Activated T-cell treated with anti-CD3 and anti-CD28 coated beads for 1 hour (primary cell): ENCODE measurements at regions not wholly inside any gene's neighbourhood (a gene's known extent, or its start where the extent isn't known, plus 50 kb on each side); places are given as distances from the start of the nearest gene placed in this dataset.
"Not testable (repeated sequence)": the region's sequence is repeated elsewhere in the genome, so short reads cannot be mapped to it uniquely, and the experiment has no call there.

Experiments used
- DNase-seq: peaks from one replicate; pipeline ENCODE4 v3.0.0-alpha.2; 2020; ENCODE audit warnings: low read depth

DNA sequence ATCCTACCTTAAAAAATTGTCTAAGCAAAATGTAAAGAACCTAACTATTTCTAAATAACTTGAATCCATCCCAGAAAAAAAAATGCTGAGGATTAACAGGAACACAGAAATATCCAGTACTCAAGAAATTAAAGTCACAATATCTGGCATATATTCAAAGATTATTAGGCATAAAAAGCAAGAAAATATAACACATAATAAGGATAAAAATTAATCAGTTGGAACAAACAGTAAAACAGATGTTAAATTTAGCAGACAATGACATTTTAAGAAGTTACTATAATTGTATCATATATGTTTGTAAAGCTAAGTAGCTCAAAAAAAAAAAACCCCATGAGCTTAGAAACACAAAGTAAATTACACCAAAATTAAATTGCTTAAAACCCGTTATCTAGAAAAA lies 427.4 kb upstream of the GYPC start:
- DNase-seq = no peak

DNA sequence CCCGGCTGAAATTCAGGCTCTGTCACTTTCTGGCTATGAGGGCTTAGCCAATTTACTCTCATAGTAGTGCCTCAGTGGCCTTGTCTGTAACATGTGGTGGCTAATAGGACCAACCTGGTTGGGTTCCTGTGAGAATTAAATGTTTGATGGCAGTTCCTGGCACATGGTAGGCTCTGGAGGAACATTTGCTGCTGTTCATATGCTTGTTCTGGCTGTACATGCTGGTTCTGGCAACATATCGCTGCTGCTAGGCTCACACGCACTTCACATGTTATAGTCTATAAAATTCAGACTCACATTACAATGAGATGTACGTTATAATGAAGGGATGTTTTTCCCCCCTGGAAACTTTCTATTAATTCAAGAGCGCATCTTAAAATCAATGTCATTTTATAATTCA lies 417.7 kb upstream of the GYPC start:
- DNase-seq = no peak

DNA sequence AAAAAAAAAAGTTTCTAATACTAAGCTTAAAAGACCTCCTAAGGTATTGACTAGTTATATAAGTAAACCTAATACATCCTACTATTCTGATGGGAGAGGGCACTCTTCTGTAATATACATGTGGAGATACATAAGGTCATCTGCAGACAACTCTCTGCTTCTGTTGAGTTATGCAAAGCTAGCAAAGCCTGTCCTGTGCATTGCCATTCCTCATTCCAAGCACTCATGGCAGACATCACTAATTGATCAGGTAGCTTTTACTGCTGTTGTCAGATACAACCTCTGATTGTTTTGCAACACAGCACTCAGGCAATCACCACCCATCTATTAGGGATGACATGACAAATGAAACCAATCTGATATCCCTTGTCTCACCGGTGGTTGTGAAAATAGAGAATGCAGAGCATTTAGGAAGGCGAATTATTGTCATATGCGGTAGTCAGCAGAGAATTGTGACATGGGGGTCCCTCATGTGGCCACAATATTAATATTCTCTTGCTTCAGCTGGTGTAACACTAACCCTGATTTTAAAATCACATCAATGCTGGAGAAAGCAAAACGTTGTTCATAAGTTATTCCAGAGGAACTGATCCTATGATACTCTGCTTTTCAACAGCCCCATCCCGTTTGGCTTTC lies 416.5 kb upstream of the GYPC start:
- no peak for DNase-seq

DNA sequence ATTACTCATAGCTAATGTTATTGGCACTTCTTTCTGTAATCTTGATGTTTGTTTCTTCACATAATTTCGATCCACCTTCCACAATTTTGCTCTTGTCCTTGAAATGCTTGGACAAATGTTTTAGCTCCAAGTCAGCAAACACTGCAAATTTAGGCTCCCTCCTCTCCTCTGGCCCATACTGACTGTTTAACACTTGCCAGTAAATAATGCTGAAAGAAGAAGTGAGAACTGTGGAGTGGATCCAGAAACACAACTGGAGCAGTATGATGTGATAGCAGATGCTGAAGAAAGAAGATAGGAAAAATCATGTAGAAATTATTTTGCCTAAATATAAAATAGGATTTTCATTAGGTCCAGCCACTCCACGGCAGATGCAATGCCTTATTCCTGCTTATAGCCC lies 415.0 kb upstream of the GYPC start:
- no peak for DNase-seq

DNA sequence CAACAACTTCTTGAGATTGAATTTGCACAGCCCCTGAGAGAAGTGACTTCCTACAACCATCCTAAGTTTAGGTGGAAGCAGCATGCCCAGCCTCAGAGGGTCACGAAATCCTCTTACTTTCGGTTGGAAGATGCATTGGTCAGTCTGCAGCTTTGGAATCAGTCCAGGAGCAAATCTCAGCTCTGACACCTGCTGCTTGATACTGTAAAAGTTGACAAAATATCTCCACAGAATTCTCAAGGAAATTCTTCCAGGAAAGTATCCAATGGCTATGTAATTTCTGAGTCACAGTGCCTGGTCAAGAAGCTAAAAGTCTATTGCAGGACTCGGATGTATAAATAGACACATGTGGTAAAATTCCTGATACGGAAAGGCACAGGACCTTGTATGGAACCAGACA lies 414.5 kb upstream of the GYPC start:
- DNase-seq = no peak

DNA sequence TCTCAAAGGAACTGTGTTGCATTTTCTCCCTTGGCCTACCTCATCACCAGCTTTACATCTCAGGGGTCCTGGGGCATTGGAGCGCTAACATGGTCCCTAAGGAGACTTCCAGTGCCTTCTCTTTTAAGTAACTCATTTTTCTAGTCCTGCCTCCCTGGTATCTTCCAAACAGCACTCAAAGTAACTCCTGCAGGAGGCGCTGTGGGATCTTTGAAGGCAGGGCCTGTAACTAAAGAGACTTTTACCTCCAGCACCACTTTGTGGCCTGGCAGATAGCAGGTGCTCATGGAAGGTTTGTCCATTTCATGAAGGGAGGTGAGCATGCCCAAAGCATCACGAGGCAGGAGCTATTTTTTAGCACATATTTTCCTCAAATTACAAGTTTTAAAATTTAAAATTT lies 411.0 kb upstream of the GYPC start:
- DNase-seq = no peak

DNA sequence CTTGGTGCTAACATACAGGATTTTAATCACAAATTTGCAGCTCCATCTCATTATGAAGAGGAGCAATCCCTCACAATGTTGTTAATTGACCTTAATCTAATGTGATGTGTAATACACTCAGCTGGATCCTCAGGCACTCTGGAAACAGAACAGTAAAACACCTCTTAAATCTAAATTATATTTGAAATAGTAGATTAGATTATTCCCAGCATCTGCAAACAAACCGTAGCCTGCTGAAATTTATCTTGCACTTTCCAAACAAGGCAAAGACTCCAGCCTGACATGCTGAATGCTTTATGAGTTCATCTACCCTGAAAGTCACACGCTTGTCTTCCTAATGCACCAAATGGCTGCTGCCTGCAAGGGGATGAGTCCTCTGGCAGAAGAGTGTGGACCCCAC lies 402.3 kb upstream of the GYPC start:
- DNase-seq = no peak

DNA sequence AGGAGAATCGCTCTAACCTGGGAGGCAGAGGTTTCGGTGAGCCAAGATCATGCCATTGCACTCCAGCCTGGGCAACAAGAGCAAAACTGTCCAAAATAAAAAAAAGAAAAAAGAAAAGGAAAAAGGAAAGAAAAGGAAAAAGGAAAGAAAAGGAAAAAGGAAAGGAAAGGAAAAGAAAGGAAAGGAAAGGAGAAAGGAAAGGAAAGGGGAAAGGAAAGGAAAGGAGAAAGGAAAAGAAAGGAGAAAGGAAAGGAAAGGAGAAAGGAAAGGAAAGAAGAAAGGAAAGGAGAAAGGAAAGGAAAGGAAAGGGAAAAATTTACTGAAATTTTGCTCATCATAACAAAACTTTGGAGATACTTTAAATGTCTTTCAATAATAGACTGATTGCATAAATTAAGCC lies 391.3 kb upstream of the GYPC start:
- DNase-seq = no peak

DNA sequence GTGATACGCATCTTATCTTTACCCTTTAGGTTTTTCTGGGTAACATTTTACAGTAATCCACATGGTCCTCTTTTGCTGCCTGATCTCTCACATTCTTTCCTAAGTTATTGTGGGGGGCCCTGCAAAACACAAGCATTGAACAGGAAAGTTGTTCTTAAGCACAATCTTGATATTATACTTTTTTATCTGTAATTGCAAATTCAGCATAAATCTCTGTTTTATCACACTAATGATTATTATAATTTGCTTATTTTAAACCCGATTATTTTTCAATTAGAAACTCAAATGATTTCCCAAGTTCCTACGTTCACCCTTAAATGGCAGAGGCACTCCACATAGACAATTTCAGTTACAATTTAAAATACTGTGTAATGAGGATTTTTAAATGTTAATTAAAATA lies 386.0 kb upstream of the GYPC start:
- no peak for DNase-seq

DNA sequence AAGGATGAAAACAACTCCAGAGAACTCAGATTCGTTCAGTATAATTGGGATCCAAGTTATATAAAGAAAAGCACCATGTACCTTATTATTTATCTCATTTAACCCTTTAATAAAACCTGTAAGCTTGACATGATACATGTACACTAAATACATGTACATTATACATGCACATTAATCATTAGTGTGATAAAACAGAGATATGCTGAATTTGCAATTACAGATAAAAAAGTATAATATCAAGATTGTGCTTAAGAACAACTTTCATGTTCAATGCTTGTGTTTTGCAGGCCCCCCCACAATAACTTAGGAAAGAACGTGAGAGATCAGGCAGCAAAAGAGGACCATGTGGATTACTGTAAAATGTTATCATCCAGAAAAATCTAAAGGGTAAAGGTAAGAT lies 385.4 kb upstream of the GYPC start:
- no peak for DNase-seq

DNA sequence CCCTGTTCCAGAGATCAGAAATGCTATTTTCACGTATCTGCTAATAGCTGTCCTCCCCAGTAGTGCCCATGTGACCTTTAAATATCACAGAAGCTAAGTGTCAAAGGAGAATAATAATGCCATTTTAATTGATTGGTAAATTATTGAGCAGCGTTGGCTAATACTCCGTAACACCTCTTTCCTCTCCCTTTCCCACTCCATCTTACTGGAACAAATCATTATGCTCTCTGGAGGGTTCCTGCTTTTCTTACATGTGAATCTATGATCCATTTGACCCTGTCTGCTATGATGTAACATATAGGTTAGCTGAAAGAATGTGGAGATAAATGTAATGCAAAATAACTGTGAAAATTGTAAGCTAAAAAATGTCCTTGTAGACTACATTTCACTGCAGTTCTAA lies 383.6 kb upstream of the GYPC start:
- no peak for DNase-seq

DNA sequence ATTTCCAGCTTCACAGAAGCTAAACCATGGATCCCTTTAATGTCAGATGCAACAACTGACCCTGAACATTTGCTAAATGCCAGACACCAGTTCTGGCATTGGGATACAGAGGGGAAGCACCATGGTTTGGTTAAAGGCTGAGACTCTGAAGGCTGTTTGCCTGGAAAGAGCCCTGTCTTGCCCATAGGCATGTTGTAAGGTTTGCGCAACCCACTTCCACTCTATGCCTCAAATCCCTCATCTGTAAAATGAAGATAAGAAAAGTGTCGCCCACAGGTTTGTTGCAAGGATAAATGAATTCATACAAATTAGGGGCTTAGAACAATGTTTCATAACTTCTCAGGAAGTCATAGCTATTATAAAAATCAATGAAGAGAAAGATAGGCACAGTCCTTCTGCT lies 380.9 kb upstream of the GYPC start:
- DNase-seq = no peak

DNA sequence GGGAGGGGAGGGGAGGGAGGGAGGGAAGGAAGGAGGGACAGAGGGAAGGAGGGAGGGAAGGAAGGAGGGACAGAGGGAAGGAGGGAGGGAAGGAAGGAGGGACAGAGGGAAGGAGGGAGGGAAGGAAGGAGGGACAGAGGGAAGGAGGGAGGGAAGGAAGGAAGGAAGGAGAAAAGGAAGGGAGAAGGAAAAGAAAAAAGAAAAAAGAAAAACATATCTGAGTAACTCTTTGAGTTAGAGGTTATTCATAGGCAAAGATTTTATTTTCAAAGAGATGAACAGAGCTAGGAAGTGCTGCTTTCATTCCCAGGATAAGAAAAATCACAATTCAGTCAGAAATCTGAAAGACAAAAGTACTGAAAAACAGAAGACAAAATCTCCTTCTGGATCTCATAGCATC lies 379.7 kb upstream of the GYPC start:
- DNase-seq = not testable (repeated sequence)

DNA sequence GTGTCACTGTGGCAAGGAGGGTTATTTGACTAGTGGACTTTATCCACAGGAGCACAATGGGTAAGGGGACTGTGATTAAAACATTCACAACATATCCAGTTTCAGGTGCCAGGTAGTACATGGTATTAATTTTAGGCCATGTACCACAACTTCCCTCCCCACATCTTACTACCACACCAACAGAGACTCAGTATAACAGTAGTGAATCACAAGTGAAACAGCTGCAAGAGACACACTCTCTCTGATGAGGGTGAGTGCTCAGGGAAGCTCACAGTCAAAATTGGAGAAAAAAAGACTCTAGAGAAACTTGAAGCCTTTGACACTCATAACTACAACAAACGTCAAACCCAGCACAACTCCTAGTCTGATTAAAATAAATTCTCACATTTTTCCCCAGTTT lies 367.6 kb upstream of the GYPC start:
- DNase-seq = no peak

DNA sequence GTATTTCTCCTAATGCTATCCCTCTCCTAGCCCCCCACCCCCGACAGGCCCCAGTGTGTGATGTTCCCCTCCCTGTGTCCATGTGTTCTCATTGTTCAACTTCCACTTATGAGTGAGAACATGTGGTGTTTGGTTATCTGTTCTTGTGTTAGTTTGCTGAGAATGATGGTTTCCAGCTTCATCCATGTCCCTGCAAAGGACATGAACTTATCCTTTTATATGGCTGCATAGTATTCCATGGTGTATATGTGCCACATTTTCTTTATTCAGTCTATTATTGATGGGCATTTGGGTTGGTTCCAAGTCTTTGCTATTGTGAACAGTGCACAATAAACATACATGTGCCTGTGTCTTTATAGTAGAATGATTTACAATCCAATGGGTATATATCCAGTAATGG lies 362.0 kb upstream of the GYPC start:
- DNase-seq = not testable (repeated sequence)

DNA sequence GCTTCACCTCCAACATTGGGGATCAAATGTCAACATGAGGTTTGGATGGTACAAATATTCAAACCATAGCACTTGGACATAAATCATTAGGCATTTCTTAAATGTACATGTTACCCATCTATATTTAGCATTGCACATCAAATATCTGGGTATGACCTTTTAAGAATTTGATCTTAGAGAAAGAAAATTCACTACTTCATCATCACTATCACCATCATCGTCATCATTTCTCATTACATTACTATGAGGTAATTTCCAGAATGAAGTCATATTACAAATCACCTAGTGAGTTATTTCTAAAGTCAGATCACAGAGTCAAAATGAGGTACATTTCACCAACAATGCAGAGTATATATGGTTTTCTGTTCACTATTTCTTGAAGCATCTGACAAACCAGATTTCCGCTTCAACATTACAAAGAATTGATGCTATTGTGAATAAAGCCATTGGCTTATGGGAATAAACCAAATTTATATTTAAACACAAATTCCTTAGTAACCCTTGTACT lies 356.4 kb upstream of the GYPC start:
- no peak for DNase-seq

DNA sequence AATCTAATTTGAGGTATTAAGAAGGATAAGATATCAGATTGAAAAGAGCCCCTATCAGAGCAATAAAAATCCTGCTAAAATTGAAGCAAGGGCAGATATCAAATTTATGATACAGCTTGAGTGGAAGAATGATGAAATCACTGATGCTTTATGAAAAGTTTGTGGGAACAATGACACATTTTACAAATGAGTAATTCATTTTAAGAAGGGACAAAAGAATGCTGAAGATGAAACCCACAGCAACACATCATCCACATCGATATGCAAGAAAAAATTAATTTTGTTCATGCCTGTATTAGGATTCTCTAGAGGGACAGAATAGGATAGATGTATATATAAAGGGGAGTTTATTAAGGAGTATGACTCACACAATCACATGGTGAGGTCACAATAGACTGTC lies 355.6 kb upstream of the GYPC start:
- no peak for DNase-seq

DNA sequence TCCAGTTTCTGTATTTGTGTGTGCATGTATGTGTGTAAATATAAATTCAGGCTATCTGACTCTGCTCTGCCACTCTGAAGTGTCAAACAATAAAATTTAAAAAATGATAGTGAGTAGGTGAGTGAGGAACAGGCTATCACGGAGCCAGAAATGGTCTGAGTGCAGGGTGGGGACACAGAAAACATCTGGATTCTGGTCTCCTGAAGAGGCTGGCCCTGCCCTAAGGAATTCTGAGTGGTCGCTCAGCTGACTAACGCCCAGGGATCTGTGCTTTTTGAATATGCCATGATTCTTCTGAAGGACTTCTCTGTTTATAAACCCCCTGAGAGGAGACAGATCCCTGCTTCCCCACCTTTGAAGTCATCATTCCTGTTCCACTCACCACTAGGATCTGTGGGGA lies 353.9 kb upstream of the GYPC start:
- no peak for DNase-seq

DNA sequence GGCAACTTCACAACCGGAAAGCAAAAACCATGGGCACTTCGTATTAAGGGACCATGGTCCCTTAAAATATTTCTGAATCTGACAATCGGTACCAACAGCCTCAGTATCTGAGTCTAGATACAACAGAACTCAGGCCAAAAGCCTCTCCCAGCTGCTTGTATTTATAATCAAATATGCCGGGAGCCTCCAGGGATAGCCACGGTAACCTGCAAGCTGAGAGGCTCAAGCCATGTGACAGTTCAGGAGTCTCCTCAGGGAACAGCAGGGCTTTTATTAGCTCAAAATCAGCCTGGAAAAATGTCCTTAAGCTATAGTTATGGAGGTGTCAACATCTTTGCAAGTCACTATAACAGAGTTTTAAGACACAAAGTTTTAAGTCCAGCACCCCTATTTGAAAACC lies 352.8 kb upstream of the GYPC start:
- DNase-seq = no peak

DNA sequence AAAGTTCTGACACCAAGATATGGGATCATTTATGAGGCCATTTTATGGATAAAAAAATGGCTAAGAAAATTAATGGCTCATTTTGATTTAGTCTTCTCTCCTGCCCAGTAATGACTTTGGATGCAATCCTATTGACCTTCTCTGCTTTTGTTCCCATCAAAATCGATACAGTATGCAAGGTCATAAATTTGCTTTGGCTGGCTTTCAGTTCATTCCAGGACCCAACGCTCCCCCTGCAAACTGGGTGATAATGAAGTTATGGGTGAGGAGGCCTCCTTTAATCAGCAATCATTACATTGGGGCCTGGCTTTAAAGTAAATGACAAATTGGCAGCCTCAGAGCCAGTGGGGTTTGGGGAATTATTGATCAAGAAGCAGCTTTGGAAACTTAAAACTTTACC lies 351.8 kb upstream of the GYPC start:
- no peak for DNase-seq

DNA sequence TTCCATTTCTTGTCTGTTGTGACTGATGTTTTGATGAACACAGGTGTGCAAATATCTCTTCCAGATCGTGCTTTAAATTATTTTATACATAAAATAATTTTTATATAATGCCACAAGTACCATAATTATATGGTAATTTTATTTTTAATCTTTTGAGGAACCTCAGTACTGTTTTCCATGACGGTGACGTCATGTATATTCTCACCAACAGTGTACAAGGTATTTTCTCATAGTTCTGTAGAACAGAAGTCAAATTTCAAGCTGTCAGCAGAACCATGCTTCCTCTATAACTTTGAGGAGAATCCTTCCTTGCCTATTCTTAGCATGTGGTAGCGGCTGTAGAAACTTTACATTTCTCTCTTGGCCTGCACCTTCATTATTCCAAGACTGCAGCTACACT lies 349.4 kb upstream of the GYPC start:
- no peak for DNase-seq

DNA sequence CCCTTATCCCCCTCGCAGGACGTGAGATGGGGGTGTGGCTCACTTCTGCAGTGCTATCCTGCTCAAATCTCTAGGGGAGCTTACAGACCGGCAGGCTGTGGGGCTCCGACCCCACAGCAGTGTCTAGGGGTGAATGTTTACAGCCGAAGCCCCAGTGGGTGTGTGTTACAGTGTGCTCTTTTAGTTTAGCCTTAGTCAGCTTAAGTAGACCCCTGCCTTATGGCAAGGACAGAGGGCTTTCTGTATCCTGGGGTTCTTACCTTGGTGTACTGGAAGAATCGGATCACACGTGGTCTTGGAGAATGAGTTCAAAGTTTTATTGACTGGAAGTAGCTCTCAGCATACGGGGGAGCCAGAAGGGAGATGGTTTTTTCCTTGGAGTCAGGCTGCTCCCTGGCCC lies 348.2 kb upstream of the GYPC start:
- no peak for DNase-seq

DNA sequence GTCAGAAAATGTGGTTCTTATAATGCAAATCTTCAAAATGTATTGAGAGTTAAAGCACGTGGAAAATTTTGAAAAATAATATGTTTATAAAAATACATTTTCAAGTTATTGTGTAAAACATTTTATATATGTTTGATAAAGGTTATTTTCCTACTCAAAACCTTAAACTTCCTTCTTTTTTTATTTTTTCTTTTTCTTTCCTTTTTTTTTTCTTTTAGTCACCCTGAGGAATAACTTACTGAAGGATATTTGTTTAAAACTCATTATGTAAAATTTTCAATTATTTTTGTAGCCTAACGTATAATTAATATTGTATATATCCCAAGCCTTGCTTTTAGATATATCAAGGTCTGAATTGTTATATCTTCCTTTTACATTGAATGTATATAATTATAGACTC lies 346.8 kb upstream of the GYPC start:
- DNase-seq = no peak

DNA sequence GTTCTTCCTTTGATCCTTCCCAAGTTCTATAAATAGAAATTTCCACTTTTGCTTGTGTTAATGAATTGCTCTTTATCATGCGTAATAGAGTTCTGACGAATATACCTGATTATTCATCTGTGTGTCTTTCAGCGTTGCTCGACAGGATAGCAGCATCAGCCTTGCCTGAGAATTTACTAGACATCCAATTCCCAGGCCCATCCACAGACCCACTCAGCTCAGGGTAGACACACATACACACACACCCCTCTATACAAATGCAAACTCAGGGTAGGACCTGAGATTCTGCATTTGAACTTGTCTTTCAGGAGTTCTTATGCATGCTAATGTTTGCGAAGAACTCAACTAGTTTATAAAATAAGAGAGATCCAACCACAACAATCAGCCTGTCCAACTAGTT lies 343.4 kb upstream of the GYPC start:
- DNase-seq = no peak

DNA sequence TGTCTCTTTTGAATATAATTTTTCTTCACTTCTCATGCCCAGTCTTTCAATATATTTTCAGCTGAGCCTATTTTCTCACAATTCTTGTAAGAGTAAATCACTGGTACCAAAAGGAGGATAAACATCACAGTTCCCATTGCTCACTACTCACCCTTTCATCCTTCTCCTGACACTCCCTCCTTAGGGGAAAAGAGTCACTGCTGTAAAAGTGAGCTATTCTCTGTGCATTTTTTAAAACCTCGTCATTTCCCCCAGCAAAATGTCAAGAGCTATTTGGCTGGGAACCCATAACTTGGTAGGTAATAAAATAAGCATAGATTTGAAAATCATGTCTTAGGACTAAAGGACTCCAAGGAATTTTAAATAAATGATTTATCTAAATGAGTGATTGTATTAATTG lies 340.1 kb upstream of the GYPC start:
- DNase-seq = no peak
